MCF 10A (cell line): ENCODE measurements at regions not wholly inside any gene's neighbourhood (a gene's known extent, or its start where the extent isn't known, plus 50 kb on each side); places are given as distances from the start of the nearest gene placed in this dataset.

Source experiments
- BruUV-seq: library from RNA; stranded (reverse); fragments of 400-500 nt; replicated peaks from 2 replicates; lab custom pipeline; 2021; lab: Mats Ljungman, UMichigan
- CTCF ChIA-PET: fragments of 300-600 bp; sonication (Branson Sonifier 250); formaldehyde crosslinking; extraction: SDS; loops from one replicate; lab custom pipeline; 2021; ENCODE audit warnings: antibody characterized with exemption, inconsistent platforms; lab: Yijun Ruan, JAX
- POLR2A ChIA-PET: fragments of 300-600, 350-650 bp; sonication (Branson Sonifier 250); formaldehyde crosslinking; extraction: SDS; loops from one replicate; lab custom pipeline; 2020; ENCODE audit warnings: antibody characterized with exemption, inconsistent platforms; lab: Yijun Ruan, JAX
- DNase-seq: peaks from one replicate; pipeline ENCODE4 v3.0.0-alpha.2; 2018; ENCODE audit not compliant: unreplicated experiment
- H3K27ac Mint-ChIP-seq: one replicate; pipeline ENCODE4 v1.8.0; 2022; ENCODE audit warnings: mild to moderate bottlenecking, low read depth, mixed read lengths; ENCODE audit not compliant: unreplicated experiment
- H3K27me3 Mint-ChIP-seq: one replicate; pipeline ENCODE4 v1.8.0; 2022; ENCODE audit warnings: mixed read lengths; ENCODE audit not compliant: insufficient read depth, unreplicated experiment
- H3K36me3 Mint-ChIP-seq: one replicate; pipeline ENCODE4 v1.8.0; 2022; ENCODE audit warnings: mild to moderate bottlenecking, moderate library complexity, mixed read lengths; ENCODE audit not compliant: insufficient read depth, unreplicated experiment
- H3K4me1 Mint-ChIP-seq: one replicate; pipeline ENCODE4 v1.8.0; 2022; ENCODE audit warnings: mixed read lengths; ENCODE audit not compliant: insufficient read depth, unreplicated experiment
- H3K4me3 Mint-ChIP-seq: one replicate; pipeline ENCODE4 v1.8.0; 2022; ENCODE audit warnings: mild to moderate bottlenecking, moderate library complexity, mixed read lengths; ENCODE audit not compliant: unreplicated experiment
- H3K9me3 Mint-ChIP-seq: one replicate; pipeline ENCODE4 v1.8.0; 2022; ENCODE audit warnings: mixed read lengths; ENCODE audit not compliant: unreplicated experiment
- CTCF ChIP-seq: fragments of 200-600 bp; IDR thresholded peaks from one replicate; pipeline ENCODE4 v1.8.0; 2022; ENCODE audit warnings: antibody characterized with exemption, mild to moderate bottlenecking; ENCODE audit not compliant: unreplicated experiment
- intact Hi-C: fragments of 100-400 bp; cut with micrococcal nuclease; formaldehyde crosslinking; loops from 2 replicates; pipeline ENCODE4 v1.14.1; 2022

GRCh38 chr6:156347656-156348055, 429.5 kb upstream of the ARID1B start:
- Mint-ChIP-seq H3K4me3 (no peak overlapping the region), H3K27me3 (peaks cover 23% of the 10 kb centered on the region), H3K36me3 (no peaks in the 10 kb centered on the region), H3K9me3 (no peaks in the 10 kb centered on the region), H3K27ac (no peak overlapping the region), H3K4me1 (no peaks in the 10 kb centered on the region)
- ChIA-PET POLR2A (no interaction called here), CTCF (interaction anchor here (0.6 kb wide), 1 partner anchor 197 kb away, joined by 3 read pairs; no protein-coding TSS in a partner anchor)
- no TSS peak for BruUV-seq
- intact Hi-C loops = no loop called here
- DNase-seq = no peak
- TF ChIP-seq CTCF = no peak

- BruUV-seq = no TSS peak
- no peak for DNase-seq
Measured at GRCh38 chr6:156347246-156347645, 429.9 kb upstream of the ARID1B start.

GRCh38 chr6:156345700-156346099, 431.5 kb upstream of the ARID1B start:
- no TSS peak for BruUV-seq
- Mint-ChIP-seq H3K9me3 (no peaks in the 10 kb centered on the region), H3K4me1 (no peaks in the 10 kb centered on the region), H3K27me3 (peaks cover 20% of the 10 kb centered on the region), H3K36me3 (no peaks in the 10 kb centered on the region), H3K27ac (no peak overlapping the region), H3K4me3 (no peak overlapping the region)
- CTCF ChIA-PET = no interaction called here
- POLR2A ChIA-PET = no interaction called here
- no peak for DNase-seq
- no peak for TF ChIP-seq CTCF
- intact Hi-C loops = no loop called here

More at GRCh38 chr6:156347246-156347645, 429.9 kb upstream of the ARID1B start:
- intact Hi-C loops = no loop called here
- no peaks in the 10 kb centered on the region for H3K9me3 Mint-ChIP-seq
- POLR2A ChIA-PET = no interaction called here
- H3K36me3 Mint-ChIP-seq = no peaks in the 10 kb centered on the region
- no peak overlapping the region for H3K27ac Mint-ChIP-seq
- no peak for TF ChIP-seq CTCF
- H3K4me3 Mint-ChIP-seq = no peak overlapping the region
- H3K27me3 Mint-ChIP-seq = peaks cover 20% of the 10 kb centered on the region
- no peaks in the 10 kb centered on the region for H3K4me1 Mint-ChIP-seq
- CTCF ChIA-PET = interaction anchor here (0.6 kb wide), 1 partner anchor 197 kb away, joined by 3 read pairs; no protein-coding TSS in a partner anchor

GRCh38 chr6:156344491-156344890, 432.7 kb upstream of the ARID1B start:
- TF ChIP-seq CTCF = no peak
- H3K36me3 Mint-ChIP-seq = no peaks in the 10 kb centered on the region
- BruUV-seq = no TSS peak
- POLR2A ChIA-PET = interaction anchor here (1.0 kb wide), 1 partner anchor 12 kb away, joined by 3 read pairs; no protein-coding TSS in a partner anchor
- CTCF ChIA-PET = no interaction called here
- peaks cover 20% of the 10 kb centered on the region for H3K27me3 Mint-ChIP-seq
- H3K27ac Mint-ChIP-seq = no peak overlapping the region
- H3K4me1 Mint-ChIP-seq = no peaks in the 10 kb centered on the region
- intact Hi-C loops = no loop called here
- H3K9me3 Mint-ChIP-seq = no peaks in the 10 kb centered on the region
- no peak for DNase-seq
- no peak overlapping the region for H3K4me3 Mint-ChIP-seq
